Loucy (cell line): ENCODE measurements at regions not wholly inside any gene's neighbourhood (a gene's known extent, or its start where the extent isn't known, plus 50 kb on each side); places are given as distances from the start of the nearest gene placed in this dataset.

Experiments
- H2AFZ ChIP-seq: fragments of 200-600 bp; sonication (generic); 2 replicates; pipeline ENCODE4 v1.6.0; 2016; ENCODE audit warnings: antibody characterized with exemption, mild to moderate bottlenecking, low read length, moderate library complexity
- H3F3A ChIP-seq: fragments of 200-600 bp; 2 replicates; pipeline ENCODE4 v1.6.0; 2016; ENCODE audit warnings: antibody characterized with exemption, low read depth, mild to moderate bottlenecking
- H3K27me3 ChIP-seq: fragments of 200-600 bp; sonication (generic); 2 replicates; pipeline ENCODE4 v1.6.1; 2014; ENCODE audit warnings: low read length, mild to moderate bottlenecking; ENCODE audit not compliant: insufficient read depth, poor library complexity, severe bottlenecking
- H3K36me3 ChIP-seq: fragments of 200-600 bp; sonication (generic); 2 replicates; pipeline ENCODE4 v1.6.1; 2016; ENCODE audit warnings: low read length; ENCODE audit not compliant: insufficient read depth
- H3K4me1 ChIP-seq: fragments of 200-600 bp; sonication (generic); 2 replicates; pipeline ENCODE4 v1.5.1; 2014; ENCODE audit warnings: low read length, mild to moderate bottlenecking; ENCODE audit not compliant: insufficient read depth, poor library complexity, severe bottlenecking
- H3K4me2 ChIP-seq: fragments of 200-600 bp; sonication (generic); 2 replicates; pipeline ENCODE4 v1.6.0; 2014; ENCODE audit warnings: antibody characterized with exemption, low read length, low read depth, mild to moderate bottlenecking; ENCODE audit not compliant: poor library complexity, severe bottlenecking
- H3K4me3 ChIP-seq: fragments of 200-600 bp; sonication (generic); 2 replicates; pipeline ENCODE4 v1.5.1; 2014; ENCODE audit warnings: low read length, mild to moderate bottlenecking, mixed read lengths; ENCODE audit not compliant: poor library complexity, severe bottlenecking
- H3K79me2 ChIP-seq: fragments of 200-600 bp; sonication (generic); 2 replicates; pipeline ENCODE4 v1.6.1; 2014; ENCODE audit warnings: low read length; ENCODE audit not compliant: insufficient read depth
- H3K9ac ChIP-seq: fragments of 200-600 bp; sonication (generic); 2 replicates; pipeline ENCODE4 v1.6.0; 2014; ENCODE audit warnings: mild to moderate bottlenecking, low read depth, low read length, moderate library complexity; ENCODE audit not compliant: poor library complexity, severe bottlenecking
- H3K9me2 ChIP-seq: fragments of 200-600 bp; sonication (generic); replicated peaks from 2 replicates; pipeline ENCODE4 v1.6.1; 2016; ENCODE audit warnings: low read depth, low read length, mixed read lengths
- H3K9me3 ChIP-seq: fragments of 200-600 bp; sonication (generic); 2 replicates; pipeline ENCODE4 v1.6.1; 2014; ENCODE audit warnings: mild to moderate bottlenecking, antibody characterized with exemption, low read length, low read depth; ENCODE audit not compliant: insufficient read depth
- H4K20me1 ChIP-seq: fragments of 200-600 bp; sonication (generic); 2 replicates; pipeline ENCODE4 v1.6.0; 2014; ENCODE audit warnings: antibody characterized with exemption, low read length, mild to moderate bottlenecking; ENCODE audit not compliant: insufficient read depth, poor library complexity, severe bottlenecking
- CTCF ChIP-seq: fragments of 200-600 bp; sonication (generic); conservative IDR thresholded peaks from 2 replicates; pipeline ENCODE4 v1.5.1; 2014; ENCODE audit warnings: mild to moderate bottlenecking, antibody characterized with exemption, low read length
- EZH2phosphoT487 ChIP-seq: fragments of 200-600 bp; IDR thresholded peaks from 2 replicates; pipeline ENCODE4 v1.6.1; 2018; ENCODE audit warnings: antibody characterized with exemption, mild to moderate bottlenecking, moderate library complexity, borderline replicate concordance

DNA sequence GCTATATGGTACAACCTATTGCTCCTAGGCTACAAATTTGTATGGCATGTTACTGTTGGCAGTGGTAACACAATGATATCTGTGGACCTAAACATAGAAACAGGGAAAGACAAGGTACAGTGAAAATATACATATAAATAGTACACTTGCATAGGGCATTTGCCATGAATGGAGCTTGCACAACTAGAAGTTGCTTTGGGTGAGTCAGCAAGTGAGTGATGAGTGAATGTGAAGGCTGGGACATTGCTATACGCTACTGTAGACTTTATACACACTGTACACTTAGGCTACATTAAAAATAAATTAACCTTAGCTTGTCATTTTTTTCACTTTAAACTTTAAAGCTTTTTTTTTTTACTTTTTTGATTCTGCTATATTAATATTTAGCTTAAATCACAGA, 500.0 kb upstream of the SETBP1 start:
- no peak overlapping the region for H3K4me2 ChIP-seq
- H3K9me2 ChIP-seq = no peaks in the 10 kb centered on the region; the same call in 1 of the 2 replicates
- no peak overlapping the region for H3K4me3 ChIP-seq
- H4K20me1 ChIP-seq = no peaks in the 10 kb centered on the region
- no peaks in the 10 kb centered on the region for H3K27me3 ChIP-seq
- no peak for TF ChIP-seq EZH2phosphoT487
- no peak for TF ChIP-seq CTCF
- H3K79me2 ChIP-seq = no peaks in the 10 kb centered on the region
- H3K4me1 ChIP-seq = no peaks in the 10 kb centered on the region
- H2AFZ ChIP-seq = no peak overlapping the region
- H3K9me3 ChIP-seq = no peaks in the 10 kb centered on the region
- no peak overlapping the region for H3K9ac ChIP-seq
- no peaks in the 10 kb centered on the region for H3K36me3 ChIP-seq
- no peaks in the 10 kb centered on the region for H3F3A ChIP-seq

- no peak overlapping the region for H3K4me2 ChIP-seq
- TF ChIP-seq CTCF (no peak), EZH2phosphoT487 (no peak)
These were observed 498.5 kb upstream of the SETBP1 start for GRCh38 chr18:44181951-44182747.

DNA sequence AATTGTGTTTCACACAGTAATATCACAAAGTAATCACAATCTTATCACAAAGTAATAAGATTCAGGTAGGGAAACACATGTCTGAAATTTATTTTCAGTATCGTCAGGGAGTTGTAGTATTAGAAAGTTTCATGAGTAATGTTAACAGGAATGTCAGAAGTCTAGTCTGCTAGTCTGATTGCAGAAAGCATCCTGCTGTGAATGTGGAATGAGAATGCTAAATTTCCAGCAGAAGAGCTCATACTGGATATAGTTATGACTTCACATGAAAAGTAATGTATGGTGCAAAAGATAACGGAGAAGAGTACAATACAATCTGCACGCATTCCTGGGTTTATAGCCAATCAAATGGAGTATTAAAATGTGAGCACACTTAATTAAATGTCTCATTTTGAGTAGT, 494.7 kb upstream of the SETBP1 start:
- Histone ChIP-seq H3K9me3 (no peaks in the 10 kb centered on the region), H3K36me3 (no peaks in the 10 kb centered on the region), H4K20me1 (no peaks in the 10 kb centered on the region), H3K9ac (no peak overlapping the region), H3K9me2 (no peaks in the 10 kb centered on the region; the same call in 1 of the 2 replicates), H3K27me3 (no peaks in the 10 kb centered on the region), H3K4me1 (no peaks in the 10 kb centered on the region), H2AFZ (no peak overlapping the region), H3K4me2 (no peak overlapping the region), H3K79me2 (no peaks in the 10 kb centered on the region), H3F3A (no peaks in the 10 kb centered on the region), H3K4me3 (no peak overlapping the region)
- TF ChIP-seq CTCF (no peak), EZH2phosphoT487 (no peak)

More at GRCh38 chr18:44181951-44182747, 498.5 kb upstream of the SETBP1 start:
- Histone ChIP-seq H3K79me2 (no peaks in the 10 kb centered on the region), H3K36me3 (no peaks in the 10 kb centered on the region), H4K20me1 (no peaks in the 10 kb centered on the region), H3K9ac (no peak overlapping the region), H2AFZ (no peak overlapping the region), H3K4me1 (no peaks in the 10 kb centered on the region), H3K9me3 (no peaks in the 10 kb centered on the region), H3K27me3 (no peaks in the 10 kb centered on the region), H3F3A (no peaks in the 10 kb centered on the region), H3K4me3 (no peak overlapping the region), H3K9me2 (no peaks in the 10 kb centered on the region; the same call in 1 of the 2 replicates)
